NOMO-1 treated with DMSO at 0.1 percent for 48 hours (cell line): ENCODE measurements at regions not wholly inside any gene's neighbourhood (a gene's known extent, or its start where the extent isn't known, plus 50 kb on each side); places are given as distances from the start of the nearest gene placed in this dataset.
"Not testable (repeated sequence)": the region's sequence is repeated elsewhere in the genome, so short reads cannot be mapped to it uniquely, and the experiment has no call there.

Source experiments
- DNase-seq: peaks from one replicate; lab custom pipeline; 2025; ENCODE audit not compliant: unreplicated experiment; lab: John Stamatoyannopoulos, UW

DNA sequence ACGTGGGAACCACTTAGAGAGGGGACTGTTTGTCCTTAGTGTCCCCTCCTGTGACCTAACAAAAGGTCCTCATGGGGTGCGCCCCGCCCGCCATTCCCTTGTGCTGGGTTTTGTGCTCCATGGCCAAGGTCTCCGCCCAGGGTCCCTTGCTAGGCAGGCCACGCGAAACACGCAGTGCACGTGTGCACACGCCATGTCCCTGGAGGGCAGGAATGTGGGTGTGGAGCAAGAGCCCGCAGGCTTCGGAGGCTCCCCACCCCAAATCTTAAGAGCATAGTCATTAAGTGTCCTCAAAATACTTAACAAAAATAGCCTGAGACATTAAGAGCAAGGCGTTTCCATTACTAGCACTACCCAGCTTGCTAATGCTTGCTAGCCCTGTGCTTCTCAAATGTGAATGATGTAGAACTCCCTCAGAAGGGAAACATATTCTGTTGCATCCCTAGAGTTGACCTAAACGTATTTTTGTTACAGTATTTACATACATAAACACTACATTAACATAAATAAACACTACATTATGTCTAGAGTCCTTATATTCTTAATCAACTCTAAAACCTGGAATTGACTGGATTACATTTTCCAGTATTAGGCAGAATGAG, 117.6 kb upstream of the APCDD1 start:
- no peak for DNase-seq

DNA sequence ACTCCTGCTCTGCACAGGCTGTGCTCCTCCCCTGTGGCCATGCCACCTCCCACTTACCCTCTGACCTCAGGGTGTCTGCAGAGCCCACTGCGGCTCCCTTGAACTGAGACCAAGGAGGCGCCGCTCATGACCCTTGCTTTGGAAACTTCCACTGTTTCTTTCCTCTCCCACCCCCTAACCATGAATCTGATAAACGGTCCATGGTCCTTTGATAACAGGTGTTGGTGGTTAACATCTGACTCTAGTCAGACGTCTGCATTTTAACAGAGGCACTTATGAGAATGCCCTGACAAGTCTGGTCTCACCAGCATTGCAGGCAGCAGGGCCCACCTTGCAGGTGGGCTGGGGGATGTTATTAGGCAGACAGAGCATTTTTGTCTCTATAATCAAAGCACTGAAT, 113.6 kb upstream of the APCDD1 start:
- no peak for DNase-seq

DNA sequence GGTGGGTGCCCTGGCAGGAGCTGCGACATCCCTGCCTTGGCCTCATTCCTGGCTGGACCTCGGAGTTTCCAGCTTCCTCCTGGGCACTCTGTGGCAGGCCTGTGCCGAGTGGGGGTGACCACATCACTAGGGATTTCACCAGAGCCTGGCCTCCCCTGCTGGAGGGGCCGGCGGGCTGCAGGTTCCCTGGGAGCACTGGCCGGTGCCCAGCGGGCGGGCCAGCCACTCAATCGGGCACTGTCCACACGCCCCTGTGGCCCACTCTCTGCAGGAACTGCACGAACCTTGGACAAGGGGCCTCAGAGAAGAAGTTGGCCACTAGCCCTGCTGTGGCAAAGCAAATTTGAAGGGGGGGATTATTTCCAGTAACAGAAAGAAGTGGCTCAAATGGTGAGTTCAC, 110.7 kb upstream of the APCDD1 start:
- no peak for DNase-seq

DNA sequence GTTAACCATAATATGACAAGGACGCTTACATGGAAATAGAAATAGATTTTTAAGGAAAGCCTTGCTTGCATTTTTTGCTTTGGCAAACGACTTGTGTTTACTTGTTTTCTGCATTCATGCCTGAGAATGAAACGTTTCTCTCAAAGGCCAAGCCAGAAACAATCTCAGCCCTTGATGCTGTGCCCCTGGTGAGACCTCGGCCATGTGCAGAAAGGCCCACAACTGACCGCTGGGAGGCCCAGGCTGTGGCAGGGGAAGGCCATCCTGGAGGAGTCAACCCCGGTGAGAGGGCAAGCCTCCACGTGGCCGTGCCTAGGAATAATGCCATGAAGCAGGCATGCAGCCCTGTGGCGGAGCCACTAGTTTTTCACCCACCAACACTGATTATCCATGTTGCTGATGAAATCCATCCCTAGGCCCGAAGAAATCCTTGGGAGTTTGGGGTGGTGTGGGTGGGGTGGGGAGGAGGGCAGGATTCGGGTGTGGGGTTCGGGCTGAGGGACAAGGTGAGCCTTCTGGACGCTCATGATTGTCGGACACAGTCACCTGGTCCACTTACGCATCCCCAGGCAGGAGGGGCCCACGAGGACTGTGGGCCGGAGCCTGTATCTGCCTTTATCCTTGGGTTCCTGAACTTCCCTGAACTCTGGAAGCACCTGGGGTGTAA, 107.6 kb upstream of the APCDD1 start:
- DNase-seq, result no peak

DNA sequence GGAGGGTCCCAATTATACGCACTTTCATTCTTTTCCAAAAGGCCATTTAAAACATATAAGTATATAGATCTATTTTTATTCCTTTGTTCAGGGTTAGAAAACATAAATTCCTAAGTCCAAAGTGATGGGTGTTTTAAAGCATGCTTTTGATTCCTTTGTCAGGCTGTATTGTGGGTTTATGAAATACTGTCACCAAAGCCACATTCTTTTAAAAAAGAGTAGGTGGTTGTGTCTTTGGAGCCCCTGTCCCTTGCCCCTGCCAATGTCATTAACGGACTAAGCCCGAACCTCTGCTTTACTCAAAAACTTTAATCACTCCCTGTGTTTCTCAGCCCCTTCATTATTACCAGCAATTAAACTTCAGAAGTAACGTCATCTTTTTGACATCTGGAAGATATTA, 104.9 kb upstream of the APCDD1 start:
- no peak for DNase-seq

DNA sequence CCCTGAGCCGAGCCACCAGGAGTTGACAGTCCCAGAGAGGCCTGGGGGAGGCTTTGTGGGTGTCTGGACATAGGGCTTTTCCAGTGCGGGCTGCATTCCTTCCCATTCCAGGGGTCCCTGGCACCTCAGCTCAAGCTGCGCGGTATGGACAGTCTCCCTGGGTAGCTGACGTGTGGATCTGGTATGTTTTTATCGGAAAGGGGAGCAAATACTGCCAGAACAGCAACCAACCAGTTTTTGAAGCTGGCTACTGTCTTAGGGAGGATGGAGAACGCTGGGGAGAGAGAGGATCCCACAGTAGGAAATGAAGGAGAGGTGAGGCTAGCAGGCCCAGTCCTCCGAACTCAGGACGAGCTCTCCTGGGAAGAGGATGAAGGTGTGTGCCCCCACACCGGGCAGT, 103.8 kb upstream of the APCDD1 start:
- DNase-seq, result no peak

DNA sequence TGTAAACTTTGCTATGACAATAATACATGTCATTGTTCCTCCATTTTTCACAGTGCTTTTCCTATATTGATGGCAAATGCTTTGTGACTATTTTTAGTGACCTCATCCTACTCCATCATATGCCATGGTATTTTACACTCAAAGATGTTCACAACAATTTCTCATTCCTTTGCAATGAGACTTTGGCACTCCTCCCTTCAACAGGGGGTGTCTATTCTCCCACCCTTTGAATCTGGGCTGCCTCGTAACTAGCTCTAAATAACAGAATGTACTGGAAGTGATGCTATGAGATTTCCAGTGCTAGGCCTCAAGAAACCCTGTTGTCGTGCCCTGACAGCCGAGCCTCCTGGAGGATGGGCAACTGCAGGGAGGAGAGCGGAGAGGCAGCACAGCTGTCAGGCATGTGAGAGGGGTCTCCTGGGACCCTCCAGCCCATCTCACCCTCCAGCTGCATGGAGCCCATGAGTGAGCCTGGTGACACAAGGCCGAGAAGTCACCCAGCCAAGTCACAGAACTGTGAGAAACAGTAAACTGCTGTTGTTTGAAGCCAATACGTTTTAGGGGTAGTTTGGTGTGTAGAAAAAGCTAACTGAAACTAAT, 103.1 kb upstream of the APCDD1 start:
- no peak for DNase-seq

DNA sequence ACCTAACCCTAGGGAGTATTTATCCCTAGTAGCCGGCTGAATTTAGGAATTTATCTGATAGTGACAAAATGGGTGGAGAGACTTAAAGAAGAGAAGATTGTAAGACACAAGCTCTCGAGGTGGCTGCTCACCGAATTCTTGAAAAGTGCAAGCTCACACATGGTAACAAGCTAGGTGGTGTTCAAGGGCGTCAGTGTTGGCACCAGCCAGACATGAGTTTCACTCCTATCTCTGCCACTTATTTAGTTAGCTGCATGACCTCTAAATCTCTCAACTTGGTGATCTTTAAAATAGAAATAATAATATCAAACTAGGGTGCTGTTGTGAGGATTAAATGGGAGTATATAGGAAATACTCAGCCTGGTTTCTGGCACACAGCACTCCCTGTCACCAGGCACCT, 102.6 kb upstream of the APCDD1 start:
- DNase-seq, result no peak

DNA sequence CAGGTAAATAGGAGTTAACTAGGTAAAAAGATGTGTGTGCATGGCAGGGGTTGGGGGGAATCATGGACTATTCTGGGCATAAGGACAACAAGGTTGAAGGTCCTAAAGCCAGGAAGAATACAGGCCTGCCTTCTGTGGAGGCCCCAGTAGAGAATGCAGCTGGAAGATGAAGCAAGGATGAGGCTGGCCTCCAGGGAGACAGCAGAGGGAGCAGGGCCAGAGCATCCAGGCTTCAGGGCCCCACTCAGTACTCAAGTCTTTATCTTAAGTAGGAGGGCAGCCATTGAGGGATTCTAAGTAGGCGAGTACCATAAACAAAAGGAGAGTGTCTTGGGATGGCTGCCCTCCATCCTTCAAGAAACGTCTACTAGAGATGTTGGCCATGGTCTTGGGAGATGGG, 101.8 kb upstream of the APCDD1 start:
- DNase-seq, result no peak

DNA sequence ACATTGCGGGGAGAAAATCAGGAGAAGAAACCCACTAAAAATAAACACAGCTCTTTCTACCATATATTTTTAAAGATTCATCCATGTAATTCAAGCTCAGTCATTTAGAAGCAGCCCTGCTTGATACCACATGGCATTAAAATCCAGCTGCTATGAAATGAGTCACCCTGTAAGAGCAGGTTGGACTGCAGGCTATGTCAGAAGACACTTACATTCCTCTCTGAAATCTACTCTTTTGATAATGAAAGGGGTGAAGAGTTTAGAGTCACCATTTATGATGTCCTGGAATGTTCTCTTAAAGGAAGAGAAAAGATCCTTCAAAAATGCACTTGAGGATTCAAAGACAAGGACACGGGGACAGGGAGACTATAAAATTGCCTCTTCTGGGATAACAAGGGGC, 100.6 kb upstream of the APCDD1 start:
- DNase-seq, result no peak

DNA sequence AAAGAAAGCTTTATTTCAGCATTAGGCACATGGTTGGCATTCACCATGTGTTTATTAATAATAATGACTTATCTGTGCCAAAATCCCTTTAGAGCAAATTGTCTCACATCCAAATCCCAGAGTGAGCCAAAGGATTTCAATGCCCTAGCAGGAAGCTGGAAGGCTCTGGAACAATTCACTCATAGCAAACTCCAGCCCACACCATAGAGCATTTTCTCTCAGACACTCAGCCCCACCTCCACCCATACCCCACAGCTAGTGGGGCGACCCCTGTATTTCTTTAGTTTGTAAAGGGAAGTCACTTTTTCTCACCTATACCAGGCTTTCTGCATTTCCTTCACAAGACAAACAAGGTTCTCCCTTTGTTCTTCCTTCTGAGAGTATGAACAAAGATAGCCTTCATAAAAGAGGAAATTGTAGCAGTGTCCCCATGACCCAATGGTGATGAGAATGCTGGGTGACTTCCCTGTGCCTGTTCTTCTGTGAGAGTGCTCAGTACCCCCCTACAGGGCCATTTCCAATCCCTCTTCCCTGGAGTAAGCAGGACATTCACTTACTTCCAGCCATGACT, 100.1 kb upstream of the APCDD1 start:
- DNase-seq, result peak; percentile 31

DNA sequence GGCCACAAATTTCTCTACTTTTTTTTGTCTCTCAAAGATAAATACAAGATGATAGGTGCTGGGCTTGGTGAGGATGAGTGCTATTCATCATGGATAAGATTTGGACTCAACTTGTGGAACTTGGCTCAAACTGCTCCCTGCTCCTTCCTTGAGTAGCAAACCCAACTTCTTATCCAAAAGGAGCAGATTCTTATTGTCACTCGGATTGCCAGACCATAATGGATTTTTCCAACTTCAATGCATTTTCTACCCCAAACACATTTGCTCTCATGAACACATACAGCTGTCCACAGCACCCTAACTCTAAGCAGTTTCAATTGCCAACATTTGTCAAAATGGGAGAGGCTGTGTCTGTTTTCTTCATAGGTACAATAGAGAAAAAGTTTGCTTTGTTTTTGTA, 99.5 kb upstream of the APCDD1 start:
- DNase-seq, result no peak

DNA sequence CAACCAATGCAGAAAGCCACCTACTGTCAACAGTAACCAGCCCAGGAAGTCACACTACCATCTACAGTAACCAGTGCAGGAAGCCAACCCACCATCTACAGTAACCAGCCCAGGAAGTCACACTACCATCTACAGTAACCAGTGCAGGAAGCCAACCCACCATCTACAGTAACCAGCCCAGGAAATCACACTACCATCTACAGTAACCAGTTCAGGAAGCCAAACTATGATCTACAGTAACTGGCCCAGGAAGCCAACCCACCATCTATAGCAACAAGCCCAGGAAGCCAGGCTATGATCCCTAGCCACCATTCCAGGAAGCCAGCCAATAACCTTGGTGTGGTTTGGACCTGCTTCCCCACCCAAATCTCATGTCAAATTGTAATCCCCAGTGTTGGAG, 97.4 kb upstream of the APCDD1 start:
- DNase-seq, result not testable (repeated sequence)

DNA sequence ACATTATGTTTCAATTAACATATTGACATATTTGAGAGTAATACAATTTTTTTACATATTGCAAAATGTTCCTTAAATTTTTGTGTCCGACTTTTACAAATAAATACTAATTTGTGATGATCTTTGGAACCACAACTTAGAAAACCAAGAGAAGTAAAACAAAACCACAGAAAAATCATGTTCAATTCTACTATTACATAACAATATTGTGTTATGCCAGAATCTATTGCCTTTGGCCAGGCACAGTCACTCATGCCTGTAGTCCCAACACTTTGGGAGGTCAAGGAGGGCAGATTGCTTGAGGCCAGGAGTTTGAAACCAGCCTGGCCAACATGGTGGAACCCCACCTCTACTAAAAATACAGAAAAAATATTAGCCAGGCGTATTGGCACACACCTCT, 92.8 kb upstream of the APCDD1 start:
- no peak for DNase-seq

DNA sequence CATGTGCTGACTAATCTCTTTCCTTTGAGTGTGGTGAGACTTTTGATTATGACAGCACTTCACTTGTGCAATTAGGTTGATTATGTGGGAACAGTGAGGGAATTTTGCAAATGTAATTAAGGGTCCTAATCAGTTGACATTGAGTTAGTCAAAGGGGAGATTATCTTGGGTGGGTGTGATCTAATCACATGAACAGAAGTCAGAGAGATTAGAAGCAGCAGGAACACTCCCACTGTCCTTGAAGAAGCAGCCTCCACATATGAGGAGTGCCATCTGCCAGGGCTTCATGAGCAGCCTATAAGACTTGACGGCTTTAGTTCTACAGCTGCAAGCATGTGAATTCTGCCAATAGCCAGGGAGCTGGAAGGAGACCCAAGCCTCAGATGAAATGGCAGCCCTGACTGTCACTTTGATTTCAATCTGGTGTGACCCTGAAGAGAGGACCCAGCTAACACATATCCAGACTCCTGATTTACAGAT, 89.4 kb upstream of the APCDD1 start:
- DNase-seq, result no peak

DNA sequence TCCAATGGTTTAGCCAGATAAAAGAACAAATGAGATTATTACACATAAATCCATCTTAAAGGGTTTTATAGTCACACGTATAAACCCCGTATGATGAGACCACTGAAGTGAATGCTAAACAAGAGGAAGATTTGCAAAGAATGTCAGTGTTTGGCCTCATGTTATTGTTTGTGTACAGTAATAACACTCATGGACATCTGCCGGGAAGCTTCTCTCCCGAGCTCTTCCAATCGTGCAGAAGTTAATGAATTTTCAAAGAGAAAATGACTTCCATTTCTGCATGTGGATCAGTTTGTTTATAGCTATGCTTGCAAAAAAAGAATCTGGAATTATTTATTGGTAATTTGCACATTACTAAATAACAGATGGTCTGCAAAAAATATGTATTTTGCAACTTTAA, 88.5 kb upstream of the APCDD1 start:
- no peak for DNase-seq

DNA sequence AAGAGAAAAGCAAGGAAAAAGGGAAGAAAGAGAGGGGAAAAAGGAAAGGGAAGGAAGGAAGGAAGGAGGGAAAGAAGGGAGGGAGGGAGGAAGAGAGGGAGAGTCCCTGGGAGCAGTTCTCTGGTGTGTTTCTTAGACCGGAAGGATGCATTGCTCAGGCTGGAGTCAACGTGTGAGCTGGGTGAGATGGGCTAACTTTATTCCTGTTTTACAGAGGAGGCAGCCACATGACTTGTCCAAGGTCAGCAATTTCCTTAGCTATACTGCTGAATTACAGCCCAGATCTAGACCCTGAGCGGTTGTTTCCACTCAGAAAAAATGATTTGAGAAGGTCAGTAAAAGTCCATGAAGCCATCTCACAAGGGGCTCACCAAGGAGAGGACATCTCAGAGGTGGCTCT, 86.6 kb upstream of the APCDD1 start:
- no peak for DNase-seq

DNA sequence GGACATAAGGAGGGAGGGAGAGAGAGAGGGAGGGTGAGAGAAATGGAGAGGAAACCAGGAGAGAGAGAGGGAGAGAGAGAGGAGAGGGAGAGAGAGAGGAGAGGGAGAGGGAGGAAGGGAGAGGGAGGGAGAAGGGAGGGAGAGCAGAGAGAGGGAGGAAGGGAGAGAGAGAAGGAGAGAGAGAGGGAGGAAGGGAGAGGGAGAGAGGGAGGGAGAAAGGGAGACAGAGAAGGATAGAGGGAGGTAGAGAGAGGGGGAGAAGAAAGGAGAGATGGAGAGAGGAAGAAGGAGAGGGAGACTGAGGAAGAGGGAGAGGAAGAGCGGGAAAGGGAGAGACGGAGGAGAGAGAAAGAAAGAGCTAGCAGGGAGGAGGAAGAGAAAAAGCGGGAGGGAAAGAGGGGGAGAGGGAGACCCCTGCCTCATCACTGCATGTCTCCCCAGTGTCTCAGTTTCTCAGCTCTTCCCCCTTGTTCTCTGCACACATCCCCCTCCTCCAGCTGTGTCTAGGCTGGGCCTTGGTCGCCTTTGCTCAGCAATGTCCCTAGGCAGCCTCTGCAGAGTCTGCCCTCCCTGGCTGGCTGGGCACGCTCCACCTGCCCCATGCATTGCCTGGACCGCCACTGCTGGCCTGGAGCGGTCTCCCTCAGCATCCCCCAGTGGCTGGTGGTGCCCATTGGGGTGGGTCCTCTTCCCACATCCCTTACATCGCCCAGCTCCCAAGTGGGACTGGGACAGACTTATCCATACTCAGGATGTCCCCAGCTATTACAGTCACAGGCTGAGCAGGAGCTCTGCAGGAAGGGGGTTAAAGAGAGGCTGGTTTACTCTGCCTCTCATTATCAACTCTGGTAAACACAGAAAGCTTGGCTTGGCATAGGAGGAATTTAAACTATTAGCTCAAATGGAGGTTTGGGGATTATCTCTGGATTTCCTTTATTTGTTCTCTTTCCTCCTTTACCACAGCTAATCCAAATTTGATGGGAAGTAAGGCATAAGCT, 85.7 kb upstream of the APCDD1 start:
- no peak for DNase-seq

DNA sequence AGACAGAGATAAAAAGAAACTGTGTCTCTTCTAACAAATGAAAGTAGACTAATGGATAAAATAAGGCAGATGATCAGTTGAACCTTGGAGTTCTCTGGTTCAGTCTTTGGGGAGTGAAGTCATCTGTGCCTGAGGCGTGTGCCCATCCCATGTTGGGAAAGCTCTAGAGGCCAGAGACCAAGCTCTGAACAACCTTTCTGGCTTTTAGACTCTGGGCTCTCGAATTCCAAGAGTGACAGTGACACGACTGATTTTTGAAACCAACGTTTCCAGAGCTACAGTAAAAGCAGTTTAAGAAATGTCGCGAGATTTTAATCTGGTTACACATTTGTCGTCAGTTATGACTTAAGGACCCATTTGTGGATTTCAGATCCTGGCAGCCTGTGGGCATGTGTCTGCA, 83.7 kb upstream of the APCDD1 start:
- no peak for DNase-seq

DNA sequence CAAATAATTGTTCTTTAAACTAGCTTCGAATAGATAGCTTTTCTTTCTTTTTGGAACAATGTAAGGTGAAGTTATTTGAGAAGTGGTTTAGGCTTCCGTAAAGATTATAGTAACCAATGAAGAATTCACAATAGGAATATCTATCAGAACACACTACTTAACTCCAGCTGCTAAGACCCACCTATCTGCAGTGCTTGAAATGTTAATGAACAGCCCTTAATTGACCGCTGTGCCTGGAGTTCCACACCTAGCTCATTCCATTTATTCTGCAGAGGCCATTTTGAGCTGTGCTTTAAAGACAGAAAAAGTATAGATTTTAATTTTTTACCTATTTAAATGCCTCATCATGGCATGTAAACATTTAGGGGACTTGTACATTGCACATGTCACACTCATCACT, 83.3 kb upstream of the APCDD1 start:
- DNase-seq, result no peak

DNA sequence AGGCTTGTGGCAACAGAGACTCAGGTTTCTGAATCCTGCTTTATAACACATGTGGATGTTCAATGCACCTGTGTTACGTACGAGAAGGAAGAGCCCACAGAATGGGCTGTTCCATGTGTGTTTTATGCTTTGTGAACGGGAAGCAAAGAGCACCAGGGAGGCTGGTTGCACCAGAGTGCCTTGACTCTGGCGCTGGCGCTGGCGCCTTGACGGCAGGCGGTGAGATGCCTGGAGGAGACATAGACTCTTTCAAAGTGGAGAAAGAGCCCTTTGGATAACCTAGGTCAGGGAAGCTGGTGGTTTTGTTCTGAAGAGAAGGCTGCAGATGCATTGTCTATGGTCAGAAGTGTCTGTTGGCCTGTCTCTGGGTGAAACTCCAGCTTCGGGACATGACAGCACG, 80.2 kb upstream of the APCDD1 start:
- DNase-seq, result no peak
